GM19463 (cell line): ENCODE measurements at regions not wholly inside any gene's neighbourhood (a gene's known extent, or its start where the extent isn't known, plus 50 kb on each side); places are given as distances from the start of the nearest gene placed in this dataset.
"Not testable (repeated sequence)": the region's sequence is repeated elsewhere in the genome, so short reads cannot be mapped to it uniquely, and the experiment has no call there.

Experiments used
- ATAC-seq: cut with Tn5 transposase; IDR thresholded peaks from one replicate; pipeline ENCODE4 v1.9.1; 2021; ENCODE audit warnings: mild to moderate bottlenecking, moderate library complexity; ENCODE audit not compliant: unreplicated experiment

GRCh38 chr6:105746130-105746505 lies 340.0 kb upstream of the PRDM1 start:
- peak; percentile 2 for ATAC-seq

DNA sequence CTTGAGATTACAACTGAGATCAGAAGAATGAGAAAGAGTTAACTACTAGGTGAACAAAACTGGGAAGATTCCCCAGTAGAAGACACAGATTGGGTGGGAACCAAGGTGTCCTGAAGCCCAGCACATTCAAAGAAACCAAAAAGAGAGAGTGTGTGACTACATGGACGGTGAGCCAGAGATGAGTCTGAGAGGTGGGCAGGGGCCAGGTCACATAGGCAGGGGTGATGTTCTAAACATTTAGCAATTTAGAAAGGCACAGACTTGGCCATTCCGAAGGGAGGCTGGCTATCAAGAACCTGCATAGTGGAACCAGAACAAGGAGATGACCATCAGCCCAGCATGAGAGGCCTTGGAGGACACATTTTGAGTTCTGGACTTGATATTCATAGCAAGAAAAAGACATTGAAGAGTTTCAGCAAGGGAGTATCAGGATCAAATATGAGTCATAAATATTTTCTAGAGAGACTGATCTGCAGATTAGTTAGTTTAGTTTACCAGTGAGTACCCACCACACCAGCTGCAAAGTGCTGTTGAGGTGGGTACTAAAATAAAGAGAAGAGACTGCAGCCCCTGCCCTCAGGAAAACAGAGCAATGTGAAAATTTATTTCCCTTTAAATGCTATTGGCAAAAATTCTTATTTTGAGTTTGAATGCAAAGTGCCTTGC lies 340.5 kb upstream of the PRDM1 start:
- no peak for ATAC-seq

GRCh38 chr6:105744815-105745214 lies 341.3 kb upstream of the PRDM1 start:
- ATAC-seq: no peak

DNA sequence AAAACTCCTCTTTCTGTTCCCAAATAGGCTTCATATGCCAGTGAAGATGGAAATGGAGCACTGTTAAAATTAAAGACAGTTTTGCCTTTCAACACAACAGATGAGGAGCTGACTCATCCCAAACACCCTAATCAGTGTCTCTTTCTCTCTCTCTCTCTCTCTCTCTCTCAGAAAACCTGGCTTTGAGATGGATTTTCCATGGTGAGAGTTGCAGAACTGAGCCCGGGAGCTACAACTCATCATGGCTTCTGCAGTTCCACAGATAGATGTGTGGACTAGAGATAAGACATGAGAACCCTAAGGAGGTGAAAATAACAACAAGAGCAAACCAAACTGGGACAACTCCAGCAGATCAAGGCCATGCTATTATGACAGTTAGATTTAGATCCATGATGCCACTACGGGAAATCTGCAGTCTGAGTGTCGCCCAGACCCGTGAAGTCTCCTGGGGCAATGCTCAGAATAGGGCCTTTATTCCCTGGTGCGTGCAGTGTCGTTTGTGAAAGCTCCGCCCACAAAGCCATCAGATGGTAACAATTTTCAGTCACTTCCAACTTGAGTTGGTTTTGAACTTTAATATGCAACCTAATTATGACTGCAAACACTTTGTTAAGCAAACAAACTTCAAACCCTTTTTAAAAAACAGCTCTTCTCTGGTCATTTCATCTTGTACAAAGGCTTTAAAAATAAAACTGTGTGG lies 338.2 kb upstream of the PREP start:
- ATAC-seq: no peak

DNA sequence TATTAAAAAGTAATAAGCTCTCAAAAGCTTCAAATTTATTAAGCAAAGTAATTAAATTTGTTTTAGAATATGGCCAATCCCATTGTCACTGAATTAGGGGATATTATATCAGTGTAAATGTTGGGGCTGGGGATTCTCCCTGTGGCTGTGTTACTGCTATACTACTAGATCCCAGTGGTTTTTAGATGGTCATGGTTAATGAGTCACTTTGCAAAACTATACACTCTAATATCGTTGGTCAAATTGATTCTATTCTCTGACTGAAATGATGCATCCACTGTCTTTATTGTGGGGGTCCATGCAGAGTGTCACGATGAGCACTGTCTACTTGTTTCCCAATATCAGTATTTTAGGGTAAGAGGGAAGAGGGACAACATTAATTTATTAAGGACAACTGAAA lies 336.9 kb upstream of the PREP start:
- no peak for ATAC-seq

- no peak for ATAC-seq
These were observed 330.8 kb upstream of the PREP start for GRCh38 chr6:105733556-105734162.

DNA sequence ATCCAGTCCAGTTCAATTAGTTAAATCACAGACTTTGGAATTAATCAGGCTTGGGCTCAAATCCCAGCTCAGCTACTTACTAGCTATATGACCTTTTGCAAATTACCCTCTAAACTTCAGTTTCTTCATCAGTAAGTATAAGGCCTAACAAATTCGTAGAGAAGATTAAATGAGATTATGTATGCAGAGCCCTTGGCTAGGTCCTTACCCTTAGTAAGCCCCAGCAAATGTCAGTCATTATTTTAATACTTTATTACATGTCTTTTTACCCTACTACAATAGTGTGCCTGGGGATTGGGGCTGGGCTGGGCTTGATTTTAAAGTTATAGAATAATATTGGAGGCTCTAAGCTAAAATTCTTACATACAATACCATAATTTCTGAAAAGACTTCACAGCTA lies 326.1 kb upstream of the PREP start:
- no peak for ATAC-seq

- ATAC-seq: no peak
These were observed 324.2 kb upstream of the PREP start for GRCh38 chr6:105726902-105727655.

DNA sequence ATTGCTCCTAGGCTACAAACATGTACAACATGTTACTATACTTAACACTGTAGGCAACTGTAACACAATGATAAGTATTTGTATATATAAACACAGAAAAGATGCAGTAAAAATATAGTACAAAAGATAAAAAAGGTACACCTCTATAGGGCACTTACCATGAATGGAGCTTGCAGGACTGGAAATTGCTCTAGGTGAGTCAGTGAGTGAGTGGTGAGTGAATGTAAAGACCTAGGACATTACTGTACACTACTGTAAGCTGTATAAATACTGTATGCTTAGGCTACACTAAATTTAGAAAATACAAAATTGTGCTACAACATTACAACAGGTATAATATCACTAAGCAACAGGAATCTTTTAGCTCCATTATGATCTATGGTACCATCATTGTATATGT lies 312.0 kb upstream of the PREP start:
- ATAC-seq: no peak

DNA sequence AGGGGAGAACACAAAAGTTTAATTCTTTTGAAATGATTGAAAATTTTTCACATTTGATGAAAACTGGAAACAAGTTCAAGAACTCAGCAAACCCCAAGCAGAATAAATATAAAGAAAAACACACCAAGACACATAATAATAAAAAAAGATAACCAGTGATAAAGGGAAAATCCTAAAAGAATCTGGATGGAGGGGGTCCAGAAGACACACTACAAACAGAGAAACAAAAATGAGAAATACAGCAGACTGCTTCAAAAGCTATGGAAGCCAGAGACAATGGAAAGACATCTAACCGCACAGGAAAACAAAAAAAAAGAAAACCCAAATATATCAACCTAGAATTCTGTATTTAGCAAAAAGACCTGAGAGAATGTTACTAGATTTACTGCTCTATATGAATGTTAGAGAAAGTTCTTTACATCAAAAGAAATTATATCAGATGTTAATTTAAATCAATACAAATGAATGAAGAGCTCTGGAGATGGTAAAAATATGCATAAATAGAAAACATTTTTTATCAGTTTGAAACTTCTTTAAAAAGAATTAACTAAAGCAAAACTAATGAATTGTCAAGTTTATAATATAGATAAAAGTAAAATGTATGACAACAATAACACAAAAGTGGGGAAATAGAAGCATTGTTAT lies 310.7 kb upstream of the PREP start:
- no peak for ATAC-seq

DNA sequence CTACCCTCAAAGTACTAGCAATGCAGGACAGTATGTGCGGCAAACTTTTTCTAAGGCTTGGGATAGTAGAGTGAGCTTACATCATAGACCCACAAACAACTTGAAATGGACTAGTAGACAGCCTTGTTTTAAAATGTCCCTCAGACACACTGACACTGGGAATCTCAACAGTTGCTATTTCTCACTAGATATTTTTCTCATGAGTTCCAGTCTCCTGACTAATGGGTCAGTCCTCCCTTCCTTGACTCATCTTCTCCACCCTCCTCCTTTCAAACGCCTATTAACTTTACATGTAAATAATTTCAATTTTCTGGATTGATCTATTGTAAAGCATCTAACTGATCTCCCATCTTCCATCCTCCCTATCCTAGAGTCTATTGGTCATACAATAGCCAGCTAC lies 308.3 kb upstream of the PREP start:
- ATAC-seq: no peak

- ATAC-seq: no peak
These were observed 302.7 kb upstream of the PREP start for GRCh38 chr6:105705608-105706007.

GRCh38 chr6:105695461-105695860 lies 292.6 kb upstream of the PREP start:
- no peak for ATAC-seq

GRCh38 chr6:105692613-105693215 lies 289.8 kb upstream of the PREP start:
- ATAC-seq: no peak

DNA sequence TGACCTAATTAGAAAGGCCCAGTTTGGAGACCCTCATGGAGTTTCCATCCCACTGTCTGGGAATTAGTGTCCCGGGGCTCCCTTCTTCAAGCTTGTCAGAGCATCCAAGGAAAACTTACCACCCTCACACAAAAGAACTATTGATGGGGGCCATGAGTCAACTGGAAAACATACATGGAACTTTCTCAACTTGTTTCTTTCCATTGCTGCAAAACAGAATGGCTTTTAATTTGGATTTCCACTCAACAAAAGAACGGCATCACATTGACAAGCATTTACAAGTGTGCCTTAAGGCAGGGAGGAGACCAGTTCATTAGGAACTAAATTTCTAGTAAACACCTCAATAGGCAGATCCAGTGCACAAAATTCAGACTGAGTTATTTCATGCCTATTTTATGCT lies 289.1 kb upstream of the PREP start:
- ATAC-seq: no peak

GRCh38 chr6:105691081-105691480 lies 288.2 kb upstream of the PREP start:
- no peak for ATAC-seq

DNA sequence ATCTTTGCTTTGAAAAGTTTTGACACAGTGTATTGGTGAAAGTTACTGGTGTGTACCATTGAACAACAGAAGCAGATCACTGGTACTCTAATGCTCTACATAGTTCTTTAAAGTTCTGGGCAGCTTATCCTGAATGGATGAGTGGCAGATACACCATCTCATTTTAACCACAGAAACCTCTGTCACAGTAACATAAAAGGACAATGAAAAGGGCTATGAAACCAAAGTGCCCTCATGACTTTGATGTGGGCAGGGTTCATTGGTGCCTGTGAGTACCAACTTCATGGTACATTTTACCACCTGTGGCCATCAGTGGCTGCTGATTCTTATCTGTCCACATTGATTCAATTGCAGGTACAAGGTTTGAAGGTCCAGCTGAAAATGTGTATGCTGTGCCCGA lies 285.7 kb upstream of the PREP start:
- ATAC-seq: no peak

DNA sequence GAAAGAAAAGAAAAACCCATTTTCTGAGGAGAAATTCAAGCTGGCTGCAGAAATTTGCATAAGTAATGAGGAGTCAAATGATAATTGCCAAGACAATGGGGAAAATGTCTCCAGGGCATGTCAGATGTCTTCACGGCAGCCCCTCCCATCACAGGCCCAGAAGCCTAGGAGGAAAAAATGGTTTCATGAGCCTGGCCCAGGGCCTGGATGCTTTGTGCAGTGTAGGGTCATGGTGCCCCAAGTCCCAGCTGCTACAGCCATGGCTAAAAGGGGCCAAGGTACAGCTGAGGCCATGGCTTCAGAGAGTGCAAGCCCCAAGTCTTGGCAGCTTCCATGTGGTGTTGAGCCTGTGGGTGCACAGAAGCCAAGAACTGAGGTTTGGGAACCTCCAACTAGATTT lies 283.9 kb upstream of the PREP start:
- not testable (repeated sequence) for ATAC-seq

GRCh38 chr6:105681061-105681460 lies 278.2 kb upstream of the PREP start:
- no peak for ATAC-seq

DNA sequence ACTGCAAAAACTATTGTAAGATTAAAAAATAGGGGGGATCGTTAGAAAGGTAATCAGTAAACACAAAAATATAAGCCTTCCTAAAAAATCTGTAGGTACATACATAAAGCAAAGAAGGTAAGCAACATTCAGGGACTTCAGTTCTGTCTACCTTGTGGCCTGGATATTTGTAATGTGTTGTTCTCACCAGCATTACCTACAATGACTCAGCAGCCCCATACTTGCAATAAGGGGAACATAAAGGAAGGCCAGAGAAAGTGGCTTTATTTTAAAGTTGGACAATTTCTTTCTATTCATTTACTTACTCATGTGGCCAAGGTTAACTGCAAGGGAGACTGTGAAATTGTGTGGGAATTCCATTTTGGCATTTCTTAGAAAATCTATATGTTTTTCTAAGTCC lies 277.2 kb upstream of the PREP start:
- no peak for ATAC-seq

GRCh38 chr6:105678516-105678915 lies 275.6 kb upstream of the PREP start:
- ATAC-seq: no peak
